HCT116 (cell line): ENCODE measurements at regions not wholly inside any gene's neighbourhood (a gene's known extent, or its start where the extent isn't known, plus 50 kb on each side); places are given as distances from the start of the nearest gene placed in this dataset.

Experiments
- ATAC-seq: fragments of 200-7000 bp; cut with Tn5 transposase; 2 replicates; pipeline ENCODE4 v1.9.1; 2020; ENCODE audit warnings: mild to moderate bottlenecking, moderate library complexity
- BruUV-seq: library from RNA; stranded (reverse); fragments of 400-500 nt; replicated peaks from 2 replicates; lab custom pipeline; 2021; lab: Mats Ljungman, UMichigan
- CTCF ChIA-PET: fragments of 300-600 bp; sonication (Branson Sonifier 250); formaldehyde crosslinking; loops from one replicate; lab custom pipeline; 2021; ENCODE audit warnings: antibody characterized with exemption; lab: Charles Lee
- POLR2A ChIA-PET: fragments of 300-600, 350-600 bp; sonication (Branson Sonifier 250); formaldehyde crosslinking; loops from one replicate; lab custom pipeline; 2021; ENCODE audit warnings: antibody characterized with exemption; lab: Charles Lee
- RAD21 ChIA-PET, 2 experiments: fragments of 300-600 bp; sonication (Branson Sonifier 250); formaldehyde crosslinking; loops; one replicate each; lab custom pipeline; 2023; ENCODE audit warnings: low total read pairs in 2 of 2; ENCODE audit not compliant: uncharacterized antibody in 2 of 2, unreplicated experiment in 2 of 2, low non-redundant PET in 1 of 2; lab: Charles Lee
- DNase-seq: peaks from one replicate; pipeline ENCODE4 v3.0.0-alpha.2; 2010; ENCODE audit warnings: low read depth, low spot score
- H2AFZ ChIP-seq: fragments of 200-600 bp; shearing (Covaris generic), sonication (generic); 2 replicates; pipeline ENCODE4 v1.6.1; 2017; ENCODE audit warnings: low read depth, mixed run types, mixed read lengths, antibody characterized with exemption, low read length; ENCODE audit not compliant: poor library complexity, severe bottlenecking
- H3K27ac ChIP-seq: 2 replicates; pipeline ENCODE4 v1.5.1; 2012; ENCODE audit warnings: low read depth, low read length
- H3K27me3 ChIP-seq: fragments of 200-600 bp; sonication (generic); 2 replicates; pipeline ENCODE4 v1.6.1; 2016; ENCODE audit warnings: mixed run types, low read length, mixed read lengths; ENCODE audit not compliant: insufficient read depth
- H3K36me3 ChIP-seq, 2 experiments: fragments of 200-500 bp in 1 of 2; fragments of 200-600 bp in 1 of 2; sonication (Bioruptor generic) in 1 of 2; sonication (generic) in 1 of 2; 2 replicates each; pipeline versions ENCODE4 v1.5.1 to v1.6.1; 2014 to 2016; ENCODE audit warnings: low read length in 2 of 2, inconsistent platforms in 1 of 2, mixed read lengths in 1 of 2, mixed run types in 1 of 2; ENCODE audit not compliant: insufficient read depth in 2 of 2, control insufficient read depth in 1 of 2
- H3K4me1 ChIP-seq, 2 experiments: fragments of 200-600 bp in 1 of 2; sonication (generic) in 1 of 2; 2 replicates each; pipeline versions ENCODE4 v1.5.1 to v1.6.1; 2012 to 2017; ENCODE audit warnings: low read length in 2 of 2, inconsistent platforms in 1 of 2, mild to moderate bottlenecking in 1 of 2, mixed read lengths in 1 of 2, mixed run types in 1 of 2, moderate library complexity in 1 of 2; ENCODE audit not compliant: insufficient read depth in 2 of 2, control insufficient read depth in 1 of 2
- H3K4me2 ChIP-seq: fragments of 200-600 bp; sonication (generic); 2 replicates; pipeline ENCODE4 v1.6.1; 2017; ENCODE audit warnings: mixed run types, low read length, mixed read lengths
- H3K4me3 ChIP-seq, 2 experiments: fragments of 200-600 bp in 1 of 2; sonication (generic) in 1 of 2; replicated peaks in 1 of 2; 2 replicates each; pipeline ENCODE4 v1.5.1; 2011 to 2016; ENCODE audit warnings: low read length in 2 of 2, control low read depth in 1 of 2, low read depth in 1 of 2, mild to moderate bottlenecking in 1 of 2, mixed read lengths in 1 of 2, mixed run types in 1 of 2
- H3K79me2 ChIP-seq: fragments of 200-600 bp; sonication (generic); 2 replicates; pipeline ENCODE4 v1.6.1; 2017; ENCODE audit warnings: mild to moderate bottlenecking, mixed run types, low read length, moderate library complexity, mixed read lengths; ENCODE audit not compliant: insufficient read depth
- H3K9ac ChIP-seq: fragments of 200-600 bp; sonication (generic); 2 replicates; pipeline ENCODE4 v1.6.1; 2016; ENCODE audit warnings: low read length, mixed read lengths
- H3K9me2 ChIP-seq: fragments of 200-600 bp; sonication (generic), shearing (Covaris generic); 2 replicates; pipeline ENCODE4 v1.6.1; 2017; ENCODE audit warnings: mixed run types, mild to moderate bottlenecking, moderate library complexity; ENCODE audit not compliant: insufficient read depth
- H3K9me3 ChIP-seq, 2 experiments: fragments of 200-500 bp in 1 of 2; fragments of 200-600 bp in 1 of 2; sonication (Bioruptor generic) in 1 of 2; sonication (generic) in 1 of 2; 2 replicates each; pipeline ENCODE4 v1.6.1; 2014 to 2017; ENCODE audit warnings: low read length in 2 of 2, mixed read lengths in 2 of 2, inconsistent platforms in 1 of 2, low read depth in 1 of 2, mild to moderate bottlenecking in 1 of 2, mixed run types in 1 of 2, moderate library complexity in 1 of 2; ENCODE audit not compliant: control insufficient read depth in 1 of 2, insufficient read depth in 1 of 2
- H4K20me1 ChIP-seq: fragments of 200-600 bp; sonication (generic), shearing (Covaris generic); 2 replicates; pipeline ENCODE4 v1.6.1; 2017; ENCODE audit warnings: mixed run types, mild to moderate bottlenecking, moderate library complexity; ENCODE audit not compliant: insufficient read depth
- ELF1 ChIP-seq: IDR thresholded peaks from 2 replicates; pipeline ENCODE4 v1.6.1; 2012; ENCODE audit warnings: low read depth, borderline replicate concordance
- EZH2 ChIP-seq: fragments of 200-600 bp; sonication (generic); IDR thresholded peaks from 2 replicates; pipeline ENCODE4 v1.6.1; 2017; ENCODE audit warnings: antibody characterized with exemption, mixed run types
- EZH2phosphoT487 ChIP-seq: fragments of 200-600 bp; IDR thresholded peaks from 2 replicates; pipeline ENCODE4 v1.6.1; 2018; ENCODE audit warnings: antibody characterized with exemption, borderline replicate concordance
- FOSL1 ChIP-seq: IDR thresholded peaks from 2 replicates; pipeline ENCODE4 v1.6.1; 2012; ENCODE audit warnings: low read depth
- POLR2A ChIP-seq: IDR thresholded peaks from 2 replicates; pipeline ENCODE4 v1.7.0; 2011; ENCODE audit warnings: borderline replicate concordance; ENCODE audit not compliant: insufficient read depth, insufficient read length; ENCODE audit errors: extremely low read depth
- SP1 ChIP-seq: IDR thresholded peaks from 2 replicates; pipeline ENCODE4 v1.6.1; 2012; ENCODE audit warnings: low read depth
- SRF ChIP-seq: IDR thresholded peaks from 2 replicates; pipeline ENCODE4 v1.6.1; 2012; ENCODE audit warnings: low read depth
- YY1 ChIP-seq: IDR thresholded peaks from 2 replicates; pipeline ENCODE4 v1.6.1; 2011; ENCODE audit warnings: low read length, low read depth, moderate library complexity, mild to moderate bottlenecking; ENCODE audit not compliant: insufficient replicate concordance; ENCODE audit errors: extremely low read depth
- ZFX ChIP-seq: fragments of 450-650 bp; IDR thresholded peaks from 2 replicates; pipeline ENCODE4 v1.6.1; 2017
- ZNF274 ChIP-seq: fragments of 200-500 bp; sonication (Bioruptor generic); IDR thresholded peaks from 2 replicates; pipeline ENCODE4 v1.6.1; 2014; ENCODE audit warnings: mild to moderate bottlenecking, low read depth, low read length, inconsistent platforms
- intact Hi-C: fragments of 100-400 bp; cut with micrococcal nuclease; formaldehyde crosslinking; loops from 2 replicates; pipeline ENCODE4 v1.10.0; 2022
- TF ChIP-seq, protein P1 (sequence below): IDR thresholded peaks from 2 replicates; pipeline ENCODE4 v1.6.1; 2012; ENCODE audit warnings: low read depth
- TF ChIP-seq, protein P2 (sequence below): IDR thresholded peaks from 2 replicates; pipeline ENCODE4 v1.6.1; 2011; ENCODE audit warnings: mild to moderate bottlenecking, low read length, moderate library complexity; ENCODE audit not compliant: insufficient replicate concordance; ENCODE audit errors: extremely low read depth
- TF ChIP-seq, protein P3 (sequence below): IDR thresholded peaks from 2 replicates; pipeline ENCODE4 v1.6.1; 2012

DNA sequence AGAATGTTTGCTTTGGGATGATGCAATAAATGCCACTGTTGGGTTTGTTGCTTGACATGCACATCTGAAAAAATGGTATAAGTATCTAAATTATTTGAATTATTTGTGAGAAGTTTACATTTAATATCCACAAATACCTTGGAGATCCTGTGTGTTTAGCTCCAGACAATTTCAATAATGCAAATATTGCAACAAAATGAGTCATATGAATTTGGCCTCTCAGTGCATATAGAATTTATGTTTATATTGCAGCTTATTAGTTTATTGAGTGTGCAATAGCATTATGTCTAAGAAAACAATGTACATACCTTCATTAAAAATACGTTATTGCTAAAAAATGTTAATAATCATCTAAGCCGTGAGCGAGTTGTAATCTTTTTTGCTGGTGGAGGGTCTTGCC lies 153.3 kb downstream of the FSCB start:
- DNase-seq (no peak), ATAC-seq (no peak)
- ChIA-PET RAD21 (no interaction called here), CTCF (no interaction called here), POLR2A (no interaction called here)
- H3K9me2 ChIP-seq, result no peaks in the 10 kb centered on the region
- H3K9ac ChIP-seq, result no peak overlapping the region
- no peak overlapping the region for H3K4me3 ChIP-seq
- no peaks in the 10 kb centered on the region for H4K20me1 ChIP-seq
- intact Hi-C loops, result no loop called here
- H3K27me3 ChIP-seq, result no peaks in the 10 kb centered on the region
- H3K36me3 ChIP-seq, result no peaks in the 10 kb centered on the region
- H3K27ac ChIP-seq, result no peak overlapping the region
- H3K79me2 ChIP-seq, result no peaks in the 10 kb centered on the region
- H3K9me3 ChIP-seq, result peaks cover 0 to 3% of the 10 kb centered on the region in 2 experiments; a peak in 1 of 4 replicates
- H2AFZ ChIP-seq, result no peak overlapping the region
- H3K4me2 ChIP-seq, result no peak overlapping the region
- H3K4me1 ChIP-seq, result no peaks in the 10 kb centered on the region
- BruUV-seq, result no TSS peak
- TF ChIP-seq, protein P1, sequence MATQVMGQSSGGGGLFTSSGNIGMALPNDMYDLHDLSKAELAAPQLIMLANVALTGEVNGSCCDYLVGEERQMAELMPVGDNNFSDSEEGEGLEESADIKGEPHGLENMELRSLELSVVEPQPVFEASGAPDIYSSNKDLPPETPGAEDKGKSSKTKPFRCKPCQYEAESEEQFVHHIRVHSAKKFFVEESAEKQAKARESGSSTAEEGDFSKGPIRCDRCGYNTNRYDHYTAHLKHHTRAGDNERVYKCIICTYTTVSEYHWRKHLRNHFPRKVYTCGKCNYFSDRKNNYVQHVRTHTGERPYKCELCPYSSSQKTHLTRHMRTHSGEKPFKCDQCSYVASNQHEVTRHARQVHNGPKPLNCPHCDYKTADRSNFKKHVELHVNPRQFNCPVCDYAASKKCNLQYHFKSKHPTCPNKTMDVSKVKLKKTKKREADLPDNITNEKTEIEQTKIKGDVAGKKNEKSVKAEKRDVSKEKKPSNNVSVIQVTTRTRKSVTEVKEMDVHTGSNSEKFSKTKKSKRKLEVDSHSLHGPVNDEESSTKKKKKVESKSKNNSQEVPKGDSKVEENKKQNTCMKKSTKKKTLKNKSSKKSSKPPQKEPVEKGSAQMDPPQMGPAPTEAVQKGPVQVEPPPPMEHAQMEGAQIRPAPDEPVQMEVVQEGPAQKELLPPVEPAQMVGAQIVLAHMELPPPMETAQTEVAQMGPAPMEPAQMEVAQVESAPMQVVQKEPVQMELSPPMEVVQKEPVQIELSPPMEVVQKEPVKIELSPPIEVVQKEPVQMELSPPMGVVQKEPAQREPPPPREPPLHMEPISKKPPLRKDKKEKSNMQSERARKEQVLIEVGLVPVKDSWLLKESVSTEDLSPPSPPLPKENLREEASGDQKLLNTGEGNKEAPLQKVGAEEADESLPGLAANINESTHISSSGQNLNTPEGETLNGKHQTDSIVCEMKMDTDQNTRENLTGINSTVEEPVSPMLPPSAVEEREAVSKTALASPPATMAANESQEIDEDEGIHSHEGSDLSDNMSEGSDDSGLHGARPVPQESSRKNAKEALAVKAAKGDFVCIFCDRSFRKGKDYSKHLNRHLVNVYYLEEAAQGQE, result no peak
- no peak for TF ChIP-seq POLR2A
- no peak for TF ChIP-seq ZNF274
- TF ChIP-seq, protein P2, sequence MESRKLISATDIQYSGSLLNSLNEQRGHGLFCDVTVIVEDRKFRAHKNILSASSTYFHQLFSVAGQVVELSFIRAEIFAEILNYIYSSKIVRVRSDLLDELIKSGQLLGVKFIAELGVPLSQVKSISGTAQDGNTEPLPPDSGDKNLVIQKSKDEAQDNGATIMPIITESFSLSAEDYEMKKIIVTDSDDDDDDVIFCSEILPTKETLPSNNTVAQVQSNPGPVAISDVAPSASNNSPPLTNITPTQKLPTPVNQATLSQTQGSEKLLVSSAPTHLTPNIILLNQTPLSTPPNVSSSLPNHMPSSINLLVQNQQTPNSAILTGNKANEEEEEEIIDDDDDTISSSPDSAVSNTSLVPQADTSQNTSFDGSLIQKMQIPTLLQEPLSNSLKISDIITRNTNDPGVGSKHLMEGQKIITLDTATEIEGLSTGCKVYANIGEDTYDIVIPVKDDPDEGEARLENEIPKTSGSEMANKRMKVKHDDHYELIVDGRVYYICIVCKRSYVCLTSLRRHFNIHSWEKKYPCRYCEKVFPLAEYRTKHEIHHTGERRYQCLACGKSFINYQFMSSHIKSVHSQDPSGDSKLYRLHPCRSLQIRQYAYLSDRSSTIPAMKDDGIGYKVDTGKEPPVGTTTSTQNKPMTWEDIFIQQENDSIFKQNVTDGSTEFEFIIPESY, result no peak
- no peak for TF ChIP-seq EZH2
- TF ChIP-seq SRF, result no peak
- TF ChIP-seq FOSL1, result no peak
- TF ChIP-seq ELF1, result no peak
- TF ChIP-seq, protein P3, sequence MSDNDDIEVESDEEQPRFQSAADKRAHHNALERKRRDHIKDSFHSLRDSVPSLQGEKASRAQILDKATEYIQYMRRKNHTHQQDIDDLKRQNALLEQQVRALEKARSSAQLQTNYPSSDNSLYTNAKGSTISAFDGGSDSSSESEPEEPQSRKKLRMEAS, result no peak
- TF ChIP-seq YY1, result no peak
- no peak for TF ChIP-seq SP1
- no peak for TF ChIP-seq EZH2phosphoT487
- no peak for TF ChIP-seq ZFX
- TF ChIP-seq, all 23 proteins: peak for 0
